ENCODE measurements at regions not wholly inside any gene's neighbourhood (a gene's known extent, or its start where the extent isn't known, plus 50 kb on each side); places are given as distances from the start of the nearest gene placed in this dataset.

- no peak overlapping the region for H3K4ac ChIP-seq (ENCODE audit: low read depth, low read length)
- H2BK120ac ChIP-seq (ENCODE audit: low read depth, low read length), result no peak overlapping the region
- H4K20me1 ChIP-seq (ENCODE audit: insufficient read depth, low read length), result no peaks in the 10 kb centered on the region
- H4K5ac ChIP-seq (ENCODE audit: low read depth, low read length), result no peak overlapping the region
- ChIA-PET CTCF (no interaction called here), POLR2A (ENCODE audit: unreplicated experiment) (interaction anchor here (0.6 kb wide), 1 partner anchor 10 kb away, joined by 7 read pairs; no protein-coding TSS in a partner anchor)
- DNase-seq (no peak), ATAC-seq (ENCODE audit: low read depth) (no peak)
- H3K36me3 ChIP-seq (ENCODE audit: control insufficient read depth, insufficient read depth, low read length), result no peaks in the 10 kb centered on the region
- no peak overlapping the region for H3K56ac ChIP-seq (ENCODE audit: extremely low read depth, insufficient read depth, low read length)
- no peak overlapping the region for H2BK5ac ChIP-seq (ENCODE audit: low read depth, low read length, poor library complexity, severe bottlenecking)
- H4K8ac ChIP-seq (ENCODE audit: low read depth in 2 of 2, low read length in 2 of 2), result no peak overlapping the region
- H3K4me3 ChIP-seq (ENCODE audit: insufficient read depth, low read depth, low read length), result no peak overlapping the region
- in situ Hi-C loops (cut with MboI; ENCODE audit: low sequenced_read_pairs), result no loop called here
- TF ChIP-seq MAFK (IDR thresholded peaks at IDR 0.05; ENCODE audit: low read depth, low read length), result no peak
- TF ChIP-seq CHD1 (IDR thresholded peaks at IDR 0.05; ENCODE audit: low read depth, low read length), result no peak
- TF ChIP-seq MAZ (IDR thresholded peaks at IDR 0.05; ENCODE audit: borderline replicate concordance, low read depth, low read length), result no peak
- no TSS peak for BruUV-seq (replicated peaks)
- no peak overlapping the region for H3K14ac ChIP-seq (replicated peaks; ENCODE audit: low read depth, low read length)
- 67% methylated on average over 10 of the region's 17 CpGs; no CpG with 5 or more reads in 1 of the 2 experiments for WGBS, 2 experiments (ENCODE audit: extremely low coverage in 2 of 2, insufficient read length in 1 of 2)
- no peak overlapping the region for H4K91ac ChIP-seq (ENCODE audit: insufficient read depth, low read depth, low read length)
- no peak overlapping the region for H2AFZ ChIP-seq (replicated peaks; ENCODE audit: low read length, poor library complexity)
- no peak overlapping the region for H2AK5ac ChIP-seq (ENCODE audit: low read depth, low read length)
- H2BK20ac ChIP-seq (ENCODE audit: low read depth, low read length), result no peak overlapping the region
- no peaks in the 10 kb centered on the region for H3K9me3 ChIP-seq (ENCODE audit: control insufficient read depth, insufficient read depth, low read length)
- no peaks in the 10 kb centered on the region for H3K27me3 ChIP-seq (ENCODE audit: control insufficient read depth, insufficient read depth, low read length)
- no peak overlapping the region for H3K23ac ChIP-seq (ENCODE audit: low read depth, low read length)
- H2BK15ac ChIP-seq (ENCODE audit: low read depth, low read length), result no peak overlapping the region
- dilution Hi-C loops (cut with HindIII; ENCODE audit: low sequenced_read_pairs, unreplicated experiment), result no loop called here
- H3K27ac ChIP-seq (ENCODE audit: insufficient read depth, low read length), result no peak overlapping the region
- no peak overlapping the region for H3K4me2 ChIP-seq (ENCODE audit: low read depth, low read length)
- no peaks in the 10 kb centered on the region for H3K79me1 ChIP-seq (ENCODE audit: low read depth in 1 of 2, low read length in 2 of 2)
- no peaks in the 10 kb centered on the region for H3K4me1 ChIP-seq (ENCODE audit: control insufficient read depth, insufficient read depth, low read length)
- intact Hi-C loops (cut with micrococcal nuclease), result no loop called here
- no peak overlapping the region for H3K18ac ChIP-seq (ENCODE audit: low read depth, low read length)
- no peak overlapping the region for H3K9ac ChIP-seq (ENCODE audit: low read depth, low read length)
- H3K9me1 ChIP-seq (ENCODE audit: insufficient read depth, low read length), result no peaks in the 10 kb centered on the region
- no peak overlapping the region for H2AK9ac ChIP-seq (replicated peaks; ENCODE audit: low read depth, low read length, poor library complexity)
These were observed 107.7 kb downstream of the CRYBB2 start for GRCh38 chr22:25327018-25327755.

Measured in IMR-90 (cell line).